ENCODE measurements at regions not wholly inside any gene's neighbourhood (a gene's known extent, or its start where the extent isn't known, plus 50 kb on each side); places are given as distances from the start of the nearest gene placed in this dataset.

GRCh38 chr6:164099269-164099865 lies 684.8 kb downstream of the QKI start:
- TF ChIP-seq ZHX1 (CRISPR knock-in tag; IDR thresholded peaks at IDR 0.05; ENCODE audit: low read depth) (no peak), RAD51 (IDR thresholded peaks at IDR 0.05; ENCODE audit: borderline replicate concordance) (no peak), MAX (IDR thresholded peaks at IDR 0.05) (no peak), ZBTB4 (CRISPR knock-in tag; IDR thresholded peaks at IDR 0.05; ENCODE audit: borderline replicate concordance) (no peak), CTCF (CRISPR knock-in tag; IDR thresholded peaks at IDR 0.05) (no peak), ATF1 (CRISPR knock-in tag; IDR thresholded peaks at IDR 0.05) (no peak), TEAD2 (CRISPR knock-in tag; IDR thresholded peaks at IDR 0.05) (no peak), GATA4 (IDR thresholded peaks at IDR 0.05; ENCODE audit: borderline replicate concordance, low read depth) (no peak)

All from HepG2 (cell line).